Caki2 (cell line): ENCODE measurements at regions not wholly inside any gene's neighbourhood (a gene's known extent, or its start where the extent isn't known, plus 50 kb on each side); places are given as distances from the start of the nearest gene placed in this dataset.
A peak's percentile ranks its signal among the peaks of the same experiment; 100 is the strongest.

Experiments
- DNase-seq: peaks from one replicate; pipeline ENCODE4 v3.0.0-alpha.2; 2015; ENCODE audit warnings: low read depth
- in situ Hi-C: cut with HindIII; loops from 2 replicates; pipeline ENCODE4 v1.10.0; 2016; ENCODE audit warnings: low sequenced_read_pairs, low pct_unique_long_range_greater_than_20kb, mixed read lengths

- no peak for DNase-seq
- in situ Hi-C loops = no loop called here
Measured at GRCh38 chr3:64344721-64345207, 119.5 kb upstream of the PRICKLE2 start.

GRCh38 chr3:64343689-64344430 lies 118.6 kb upstream of the PRICKLE2 start:
- in situ Hi-C loops = no loop called here
- no peak for DNase-seq

GRCh38 chr3:64342940-64343688 lies 117.8 kb upstream of the PRICKLE2 start:
- in situ Hi-C loops = no loop called here
- peak; percentile 6 for DNase-seq

- in situ Hi-C loops = no loop called here
- no peak for DNase-seq
Measured at GRCh38 chr3:64341296-64341695, 116.0 kb upstream of the PRICKLE2 start.

- DNase-seq = no peak
- in situ Hi-C loops = no loop called here
Measured at GRCh38 chr3:64340641-64341101, 115.4 kb upstream of the PRICKLE2 start.

- no peak for DNase-seq
- in situ Hi-C loops = no loop called here
Measured at GRCh38 chr3:64336488-64336887, 111.2 kb upstream of the PRICKLE2 start.

GRCh38 chr3:64332459-64333350 lies 107.4 kb upstream of the PRICKLE2 start:
- DNase-seq = no peak
- in situ Hi-C loops = no loop called here

GRCh38 chr3:64331605-64332004 lies 106.3 kb upstream of the PRICKLE2 start:
- in situ Hi-C loops = no loop called here
- DNase-seq = no peak

GRCh38 chr3:64329037-64329436 lies 103.8 kb upstream of the PRICKLE2 start:
- in situ Hi-C loops = no loop called here
- no peak for DNase-seq

GRCh38 chr3:64327100-64327804 lies 102.0 kb upstream of the PRICKLE2 start:
- no peak for DNase-seq
- in situ Hi-C loops = no loop called here

GRCh38 chr3:64321747-64322146 lies 96.5 kb upstream of the PRICKLE2 start:
- in situ Hi-C loops = no loop called here
- DNase-seq = peak; percentile 38

GRCh38 chr3:64319391-64319790 lies 94.1 kb upstream of the PRICKLE2 start:
- in situ Hi-C loops = no loop called here
- no peak for DNase-seq

GRCh38 chr3:64318668-64319271 lies 93.5 kb upstream of the PRICKLE2 start:
- in situ Hi-C loops = no loop called here
- no peak for DNase-seq

- in situ Hi-C loops = no loop called here
- peak; percentile 3 for DNase-seq
Measured at GRCh38 chr3:64318001-64318400, 92.7 kb upstream of the PRICKLE2 start.

- peak; percentile 6 for DNase-seq
- in situ Hi-C loops = no loop called here
Measured at GRCh38 chr3:64316971-64317370, 91.7 kb upstream of the PRICKLE2 start.

- no peak for DNase-seq
- in situ Hi-C loops = no loop called here
Measured at GRCh38 chr3:64311424-64312061, 86.3 kb upstream of the PRICKLE2 start.

GRCh38 chr3:64308931-64309330 lies 83.7 kb upstream of the PRICKLE2 start:
- DNase-seq = no peak
- in situ Hi-C loops = no loop called here
